IMR-90 (cell line): ENCODE measurements at regions not wholly inside any gene's neighbourhood (a gene's known extent, or its start where the extent isn't known, plus 50 kb on each side); places are given as distances from the start of the nearest gene placed in this dataset.

Experiments used
- BHLHE40 ChIP-seq: fragments of 150-350 bp; IDR thresholded peaks from 2 replicates; pipeline ENCODE4 v1.6.1; 2016; ENCODE audit warnings: mild to moderate bottlenecking, low read depth, low read length
- CEBPB ChIP-seq: IDR thresholded peaks from 2 replicates; pipeline ENCODE4 v1.6.1; 2012; ENCODE audit warnings: low read depth, low read length, improper control_type of control experiment
- CHD1 ChIP-seq: IDR thresholded peaks from 2 replicates; pipeline ENCODE4 v1.6.1; 2012; ENCODE audit warnings: low read depth, low read length, improper control_type of control experiment
- FOS ChIP-seq: fragments of 150-350 bp; IDR thresholded peaks from 2 replicates; pipeline ENCODE4 v1.6.1; 2016; ENCODE audit warnings: low read depth, low read length
- NFE2L2 ChIP-seq: fragments of 150-350 bp; IDR thresholded peaks from 2 replicates; pipeline ENCODE4 v1.6.1; 2016; ENCODE audit warnings: low read depth, mild to moderate bottlenecking, low read length
- POLR2A ChIP-seq: IDR thresholded peaks from 2 replicates; pipeline ENCODE4 v1.6.1; 2012; ENCODE audit warnings: mild to moderate bottlenecking, low read depth, low read length
- RAD21 ChIP-seq: IDR thresholded peaks from 2 replicates; pipeline ENCODE4 v1.6.1; 2012; ENCODE audit warnings: low read length, improper control_type of control experiment
- RCOR1 ChIP-seq: IDR thresholded peaks from 2 replicates; pipeline ENCODE4 v1.6.1; 2012; ENCODE audit warnings: mild to moderate bottlenecking, low read length, improper control_type of control experiment; ENCODE audit not compliant: insufficient replicate concordance
- RFX5 ChIP-seq: IDR thresholded peaks from 2 replicates; pipeline ENCODE4 v1.8.0; 2012; ENCODE audit warnings: low read depth, mild to moderate bottlenecking, low read length, moderate library complexity
- SMC3 ChIP-seq: fragments of 150-350 bp; IDR thresholded peaks from 2 replicates; pipeline ENCODE4 v1.6.1; 2016; ENCODE audit warnings: low read depth, mild to moderate bottlenecking, antibody characterized with exemption, low read length, moderate library complexity
- USF2 ChIP-seq: fragments of 150-350 bp; IDR thresholded peaks from 2 replicates; pipeline ENCODE4 v1.6.1; 2017; ENCODE audit warnings: mild to moderate bottlenecking, antibody characterized with exemption, low read length, low read depth
- TF ChIP-seq, protein P1 (sequence below): conservative IDR thresholded peaks from 2 replicates; pipeline ENCODE4 v1.5.1; 2012; ENCODE audit warnings: mild to moderate bottlenecking, low read depth, low read length, improper control_type of control experiment

GRCh38 chr14:30381861-30382480 is 177.0 kb upstream of the G2E3 start:
- TF ChIP-seq, protein P1, sequence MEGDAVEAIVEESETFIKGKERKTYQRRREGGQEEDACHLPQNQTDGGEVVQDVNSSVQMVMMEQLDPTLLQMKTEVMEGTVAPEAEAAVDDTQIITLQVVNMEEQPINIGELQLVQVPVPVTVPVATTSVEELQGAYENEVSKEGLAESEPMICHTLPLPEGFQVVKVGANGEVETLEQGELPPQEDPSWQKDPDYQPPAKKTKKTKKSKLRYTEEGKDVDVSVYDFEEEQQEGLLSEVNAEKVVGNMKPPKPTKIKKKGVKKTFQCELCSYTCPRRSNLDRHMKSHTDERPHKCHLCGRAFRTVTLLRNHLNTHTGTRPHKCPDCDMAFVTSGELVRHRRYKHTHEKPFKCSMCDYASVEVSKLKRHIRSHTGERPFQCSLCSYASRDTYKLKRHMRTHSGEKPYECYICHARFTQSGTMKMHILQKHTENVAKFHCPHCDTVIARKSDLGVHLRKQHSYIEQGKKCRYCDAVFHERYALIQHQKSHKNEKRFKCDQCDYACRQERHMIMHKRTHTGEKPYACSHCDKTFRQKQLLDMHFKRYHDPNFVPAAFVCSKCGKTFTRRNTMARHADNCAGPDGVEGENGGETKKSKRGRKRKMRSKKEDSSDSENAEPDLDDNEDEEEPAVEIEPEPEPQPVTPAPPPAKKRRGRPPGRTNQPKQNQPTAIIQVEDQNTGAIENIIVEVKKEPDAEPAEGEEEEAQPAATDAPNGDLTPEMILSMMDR, result no peak
- TF ChIP-seq POLR2A (no peak), BHLHE40 (no peak), FOS (no peak), NFE2L2 (no peak), RAD21 (no peak), CEBPB (no peak), USF2 (no peak), SMC3 (no peak), RFX5 (no peak), RCOR1 (no peak), CHD1 (no peak)
